Astrocyte (in vitro differentiated cells and primary cell): ENCODE measurements at regions not wholly inside any gene's neighbourhood (a gene's known extent, or its start where the extent isn't known, plus 50 kb on each side); places are given as distances from the start of the nearest gene placed in this dataset.

Source experiments
- CTCF ChIP-seq: IDR thresholded peaks from 2 replicates; pipeline ENCODE4 v1.5.1; 2011; ENCODE audit warnings: low read depth, mild to moderate bottlenecking, inconsistent platforms, low read length, moderate library complexity; ENCODE audit not compliant: insufficient read depth
- EZH2 ChIP-seq: IDR thresholded peaks from 2 replicates; pipeline ENCODE4 v1.6.1; 2012; ENCODE audit warnings: mild to moderate bottlenecking, low read length, inconsistent platforms; ENCODE audit not compliant: insufficient read depth

- TF ChIP-seq CTCF, result no peak
- no peak for TF ChIP-seq EZH2
Observed at GRCh38 chr3:167909952-167910351, 174.4 kb downstream of the SERPINI1 start.
